Stomach smooth muscle (tissue), 2 donors: ENCODE measurements at regions not wholly inside any gene's neighbourhood (a gene's known extent, or its start where the extent isn't known, plus 50 kb on each side); places are given as distances from the start of the nearest gene placed in this dataset.

Experiments used
- H3K27ac ChIP-seq: one replicate; pipeline ENCODE4 v1.7.0; 2013; ENCODE audit warnings: mild to moderate bottlenecking, low read length, inconsistent platforms
- H3K27me3 ChIP-seq, 2 donors: one replicate each; pipeline ENCODE4 v1.7.0; 2013; ENCODE audit warnings: low read length in 2 of 2; ENCODE audit not compliant: insufficient read depth in 2 of 2, control insufficient read depth in 1 of 2
- H3K36me3 ChIP-seq, 2 donors: one replicate each; pipeline ENCODE4 v1.7.0; 2013; ENCODE audit warnings: low read length in 2 of 2; ENCODE audit not compliant: control insufficient read depth in 2 of 2, insufficient read depth in 2 of 2
- H3K4me1 ChIP-seq: one replicate; pipeline ENCODE4 v1.7.0; 2013; ENCODE audit warnings: low read length; ENCODE audit not compliant: control insufficient read depth, insufficient read depth
- H3K4me3 ChIP-seq, 2 donors: one replicate each; pipeline ENCODE4 v1.7.0; 2013; ENCODE audit warnings: low read length in 2 of 2
- H3K9ac ChIP-seq, 2 donors: one replicate each; pipeline ENCODE4 v1.7.0; 2013; ENCODE audit warnings: low read length in 2 of 2, mild to moderate bottlenecking in 1 of 2
- H3K9me3 ChIP-seq, 2 donors: one replicate each; pipeline ENCODE4 v1.7.0; 2013; ENCODE audit warnings: low read length in 2 of 2; ENCODE audit not compliant: control insufficient read depth in 2 of 2
- donor health status: healthy.
- donor health status: Pancreatic carcinoma.

DNA sequence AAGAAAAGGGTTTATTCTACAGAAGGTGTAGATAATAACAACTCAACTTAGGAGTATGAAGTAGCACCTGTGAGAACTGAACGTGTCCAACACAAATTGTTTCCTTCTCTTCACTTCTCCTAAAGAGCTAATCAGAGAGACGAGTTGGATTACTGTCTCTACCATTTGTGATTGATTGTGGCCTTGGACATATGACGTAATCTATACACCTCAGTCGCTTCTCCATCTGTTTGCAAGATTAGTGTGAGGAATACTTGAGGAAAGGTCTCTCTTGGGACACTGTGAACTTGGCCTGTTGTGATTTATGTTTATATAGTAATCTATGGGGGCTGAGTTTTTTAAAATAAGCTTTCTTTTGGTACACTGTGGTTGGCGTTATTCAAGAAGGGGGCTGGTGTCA, 182.0 kb downstream of the ZNF330 start:
- H3K27me3 ChIP-seq = no peaks in the 10 kb centered on the region
- no peaks in the 10 kb centered on the region for H3K36me3 ChIP-seq
- H3K27ac ChIP-seq = no peak overlapping the region
- H3K4me1 ChIP-seq = no peaks in the 10 kb centered on the region
- no peak overlapping the region for H3K9ac ChIP-seq
- no peak overlapping the region for H3K4me3 ChIP-seq
- no peaks in the 10 kb centered on the region for H3K9me3 ChIP-seq

DNA sequence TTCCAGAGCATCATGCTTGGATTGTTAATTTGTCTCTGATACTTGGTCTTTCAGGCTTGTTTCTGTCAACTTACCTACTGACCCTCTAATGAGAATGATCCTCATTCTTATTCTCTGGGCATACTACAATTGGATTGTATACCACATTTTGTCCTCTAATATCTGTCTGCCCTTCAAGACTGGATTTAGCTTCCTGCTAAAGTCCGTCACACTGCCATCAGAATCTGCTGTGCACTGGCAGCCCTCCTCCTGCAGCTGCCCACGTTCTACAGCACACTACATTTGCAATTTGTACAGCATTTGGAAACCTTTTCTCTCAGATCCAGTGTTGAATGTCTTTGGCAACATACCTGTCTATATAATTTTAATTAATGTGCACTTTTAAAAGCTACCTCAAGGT, 183.1 kb downstream of the ZNF330 start:
- Histone ChIP-seq H3K9ac (no peak overlapping the region), H3K27me3 (no peaks in the 10 kb centered on the region), H3K36me3 (no peaks in the 10 kb centered on the region), H3K27ac (no peak overlapping the region), H3K4me1 (no peaks in the 10 kb centered on the region), H3K9me3 (no peaks in the 10 kb centered on the region), H3K4me3 (no peak overlapping the region)

DNA sequence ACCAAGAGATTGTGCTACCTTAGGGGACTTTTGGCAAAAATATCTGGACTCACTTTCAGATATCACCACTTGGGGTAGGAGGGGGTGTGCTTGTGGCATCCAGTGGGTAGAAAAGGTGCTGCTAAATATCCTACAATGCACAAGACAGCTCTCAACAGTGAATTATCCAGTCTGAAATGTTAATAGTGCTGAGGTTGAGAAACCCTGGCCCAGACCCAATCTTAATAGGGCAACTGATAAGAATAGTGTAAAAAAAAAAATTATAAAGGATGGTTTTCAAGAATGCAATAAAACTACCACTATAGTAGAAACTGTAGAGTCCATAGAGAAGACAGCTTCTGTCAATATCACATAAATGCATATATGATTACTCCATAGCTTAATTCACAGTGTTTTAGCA, 185.5 kb downstream of the ZNF330 start:
- H3K9me3 ChIP-seq = no peaks in the 10 kb centered on the region
- no peaks in the 10 kb centered on the region for H3K27me3 ChIP-seq
- H3K9ac ChIP-seq = no peak overlapping the region
- no peak overlapping the region for H3K4me3 ChIP-seq
- no peak overlapping the region for H3K27ac ChIP-seq
- H3K4me1 ChIP-seq = no peaks in the 10 kb centered on the region
- no peaks in the 10 kb centered on the region for H3K36me3 ChIP-seq

DNA sequence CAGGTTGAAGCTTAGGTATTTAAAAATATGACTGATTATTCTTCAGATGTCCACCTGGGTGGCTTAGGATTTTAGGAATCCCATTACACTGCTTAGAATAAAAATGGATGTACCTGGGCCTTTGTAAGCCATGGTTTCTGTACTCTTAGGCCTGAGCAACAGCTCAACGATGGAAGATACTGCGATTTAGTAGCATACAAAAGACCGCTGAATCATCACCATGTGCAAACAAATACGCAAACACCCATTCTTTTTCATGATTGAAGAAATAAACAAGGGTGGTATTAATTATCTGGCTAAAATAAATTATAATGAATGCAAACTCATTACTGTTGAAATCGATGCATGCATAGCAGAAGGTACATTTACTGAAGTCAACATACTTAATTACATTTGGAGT, 188.9 kb downstream of the ZNF330 start:
- H3K4me3 ChIP-seq = no peak overlapping the region
- no peak overlapping the region for H3K9ac ChIP-seq
- no peaks in the 10 kb centered on the region for H3K36me3 ChIP-seq
- H3K9me3 ChIP-seq = no peaks in the 10 kb centered on the region
- H3K27ac ChIP-seq = no peak overlapping the region
- H3K27me3 ChIP-seq = no peaks in the 10 kb centered on the region
- H3K4me1 ChIP-seq = no peaks in the 10 kb centered on the region

DNA sequence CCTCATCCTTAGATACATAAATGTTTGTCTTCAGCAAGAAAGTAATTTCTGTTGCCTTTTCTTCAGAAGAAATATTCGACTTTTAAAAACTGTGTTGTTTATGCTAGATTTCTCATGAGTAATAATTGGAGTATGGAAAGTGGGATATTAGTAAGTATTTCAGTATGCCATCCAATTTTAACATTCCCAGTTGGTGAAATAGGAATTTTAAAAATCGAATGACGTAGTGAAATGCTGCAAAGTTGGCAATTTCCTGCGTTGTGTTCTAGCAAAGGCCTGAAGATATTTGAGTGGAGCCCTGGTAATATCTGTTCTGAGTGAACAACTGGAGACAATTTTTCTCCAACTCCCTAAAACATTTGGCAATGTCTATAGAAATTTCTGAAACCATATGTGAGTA, 190.1 kb downstream of the ZNF330 start:
- H3K36me3 ChIP-seq = no peaks in the 10 kb centered on the region
- H3K27me3 ChIP-seq = no peaks in the 10 kb centered on the region
- no peaks in the 10 kb centered on the region for H3K9me3 ChIP-seq
- no peak overlapping the region for H3K4me3 ChIP-seq
- peaks cover 7% of the 10 kb centered on the region for H3K4me1 ChIP-seq
- no peak overlapping the region for H3K27ac ChIP-seq
- no peak overlapping the region for H3K9ac ChIP-seq

DNA sequence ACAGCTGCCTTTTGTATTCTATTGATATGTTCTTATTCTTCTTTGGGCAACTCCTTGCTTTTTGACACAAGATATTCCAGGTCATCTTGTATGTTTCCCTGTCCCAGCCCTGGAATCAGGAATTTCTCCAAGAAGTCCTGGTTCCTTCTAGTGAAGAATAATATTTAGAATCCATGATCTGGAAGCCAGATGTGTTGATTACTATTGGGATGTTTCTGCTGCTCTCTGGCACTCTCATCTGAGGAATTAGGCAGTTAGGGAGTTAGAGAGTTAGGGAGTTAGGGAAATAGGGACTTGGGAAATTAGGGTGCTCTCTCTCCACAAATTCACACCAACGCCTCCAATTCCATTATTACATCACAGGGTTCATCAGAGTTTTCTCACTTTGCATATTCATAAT, 191.2 kb downstream of the ZNF330 start:
- Histone ChIP-seq H3K9me3 (no peaks in the 10 kb centered on the region), H3K4me3 (no peak overlapping the region), H3K27me3 (no peaks in the 10 kb centered on the region), H3K4me1 (peaks cover 7% of the 10 kb centered on the region), H3K9ac (no peak overlapping the region), H3K27ac (no peak overlapping the region), H3K36me3 (no peaks in the 10 kb centered on the region)

DNA sequence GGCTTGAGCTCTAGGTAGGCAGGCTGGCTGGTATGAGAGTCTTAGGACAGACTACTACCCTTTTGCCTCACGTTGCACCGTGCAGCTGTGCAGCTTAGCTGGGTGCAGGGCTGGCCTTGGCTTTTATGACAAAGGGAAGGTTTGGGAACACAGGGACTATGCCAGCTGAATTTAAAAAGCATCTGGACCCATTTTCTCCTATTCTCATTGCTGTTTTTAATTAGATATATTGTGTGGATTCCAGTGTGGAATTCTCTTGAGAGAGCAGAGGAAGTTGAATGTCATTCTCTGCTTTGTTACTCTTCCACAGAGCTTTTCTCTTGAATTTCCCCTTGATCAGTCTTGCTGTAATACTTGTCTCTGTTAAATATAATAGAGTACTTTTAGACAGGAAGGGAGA, 192.7 kb downstream of the ZNF330 start:
- no peak overlapping the region for H3K9ac ChIP-seq
- no peak overlapping the region for H3K27ac ChIP-seq
- H3K36me3 ChIP-seq = no peaks in the 10 kb centered on the region
- H3K4me1 ChIP-seq = peaks cover 7% of the 10 kb centered on the region
- H3K4me3 ChIP-seq = no peak overlapping the region
- H3K27me3 ChIP-seq = no peaks in the 10 kb centered on the region
- no peaks in the 10 kb centered on the region for H3K9me3 ChIP-seq

DNA sequence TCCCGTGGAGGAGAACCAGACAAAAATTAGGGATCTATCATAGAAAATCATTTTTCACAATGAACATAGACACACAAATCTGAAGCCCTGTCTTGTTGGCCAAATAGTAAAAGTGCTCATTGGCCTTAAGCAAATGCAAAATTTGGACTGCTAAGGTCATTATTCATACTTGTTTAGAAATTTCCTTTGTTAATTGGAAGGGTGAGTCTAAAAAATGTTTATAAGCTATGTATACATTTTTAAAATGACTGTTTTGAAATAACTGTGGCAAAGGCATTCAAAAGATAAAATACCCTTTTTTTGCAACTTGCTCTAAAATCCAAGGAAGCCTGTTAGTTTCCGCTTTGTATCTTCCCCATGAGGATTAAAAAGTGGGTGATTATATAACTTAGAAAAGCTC, 195.0 kb downstream of the ZNF330 start:
- no peak overlapping the region for H3K9ac ChIP-seq
- no peaks in the 10 kb centered on the region for H3K27me3 ChIP-seq
- no peak overlapping the region for H3K27ac ChIP-seq
- H3K36me3 ChIP-seq = no peaks in the 10 kb centered on the region
- H3K4me1 ChIP-seq = peaks cover 7% of the 10 kb centered on the region
- no peaks in the 10 kb centered on the region for H3K9me3 ChIP-seq
- no peak overlapping the region for H3K4me3 ChIP-seq

DNA sequence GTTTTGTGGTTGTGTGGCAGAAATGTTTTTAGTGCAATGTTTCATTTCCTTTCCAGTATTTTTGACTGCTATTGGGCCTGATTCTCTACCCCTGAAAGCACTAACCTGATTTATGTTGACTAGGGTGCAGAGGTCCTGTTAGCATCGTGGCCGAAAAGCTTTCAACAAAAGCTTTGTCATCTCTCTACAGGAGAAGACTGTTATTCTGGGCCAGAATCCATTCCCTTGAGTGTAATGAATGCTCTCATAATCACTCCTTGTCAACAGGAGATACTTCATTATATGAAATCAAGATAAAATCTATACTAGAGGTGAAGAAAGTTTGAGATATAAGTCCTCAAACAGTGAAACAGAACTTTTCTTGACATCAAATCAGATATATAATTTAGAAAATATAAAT, 195.5 kb downstream of the ZNF330 start:
- Histone ChIP-seq H3K4me1 (peaks cover 7% of the 10 kb centered on the region), H3K27ac (no peak overlapping the region), H3K36me3 (no peaks in the 10 kb centered on the region), H3K27me3 (no peaks in the 10 kb centered on the region), H3K9me3 (no peaks in the 10 kb centered on the region), H3K4me3 (no peak overlapping the region), H3K9ac (no peak overlapping the region)

DNA sequence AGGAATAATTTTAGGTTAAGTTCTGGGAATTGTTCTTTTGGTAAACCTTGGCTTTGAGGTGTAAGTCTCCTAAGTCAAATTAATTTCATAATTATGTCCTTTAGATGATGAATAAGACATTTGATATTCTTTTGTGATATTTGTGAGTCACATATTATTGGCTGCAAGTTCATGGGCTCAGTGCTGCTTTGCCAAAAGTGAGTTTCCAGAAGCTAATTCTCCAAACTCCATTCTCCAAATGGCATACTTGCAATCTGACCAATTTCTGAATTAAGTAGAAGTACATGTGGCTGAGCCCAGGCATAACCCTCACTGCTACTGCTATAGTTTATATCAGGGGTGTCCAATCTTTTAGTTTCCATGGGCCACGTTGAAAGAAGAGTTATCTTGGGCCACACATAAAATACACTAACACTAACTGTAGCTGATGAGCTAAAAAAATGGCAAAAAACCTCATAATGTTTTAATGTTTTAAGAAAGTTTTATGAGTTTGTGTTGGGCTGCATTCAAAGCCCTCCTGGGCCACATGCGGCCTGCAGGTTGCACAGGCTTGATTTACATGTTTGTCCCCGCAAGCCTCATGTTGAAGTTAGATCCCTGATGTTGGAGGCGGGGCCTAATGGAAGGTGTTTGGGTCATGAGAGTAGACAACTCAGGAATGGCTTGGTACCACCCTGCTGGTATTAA, 196.1 kb downstream of the ZNF330 start:
- H3K4me1 ChIP-seq = peaks cover 7% of the 10 kb centered on the region
- H3K9ac ChIP-seq = no peak overlapping the region
- H3K27ac ChIP-seq = peak overlapping the region; percentile 1
- H3K9me3 ChIP-seq = no peaks in the 10 kb centered on the region
- no peaks in the 10 kb centered on the region for H3K27me3 ChIP-seq
- H3K36me3 ChIP-seq = no peaks in the 10 kb centered on the region
- H3K4me3 ChIP-seq = no peak overlapping the region

DNA sequence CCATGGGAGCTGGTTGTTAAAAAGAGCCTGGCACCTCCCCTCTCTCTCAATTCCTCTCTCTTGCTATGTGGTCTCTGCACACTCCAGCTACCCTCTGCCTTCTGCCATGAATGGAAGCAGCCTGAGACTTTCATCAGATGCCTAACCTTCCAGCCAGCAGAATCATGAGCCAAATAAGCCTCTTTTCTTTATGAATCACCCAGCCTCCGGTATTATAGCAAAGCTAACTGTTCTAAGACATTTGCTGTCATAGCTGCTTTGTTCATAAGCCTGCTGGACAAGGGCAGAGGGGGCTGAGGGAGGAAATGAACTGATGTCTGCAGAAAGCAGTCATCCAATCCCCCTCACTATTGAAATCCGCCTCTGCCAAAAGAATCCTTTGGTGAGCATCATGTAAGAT, 196.7 kb downstream of the ZNF330 start:
- peaks cover 7% of the 10 kb centered on the region for H3K4me1 ChIP-seq
- H3K9ac ChIP-seq = no peak overlapping the region
- no peaks in the 10 kb centered on the region for H3K27me3 ChIP-seq
- H3K36me3 ChIP-seq = no peaks in the 10 kb centered on the region
- H3K4me3 ChIP-seq = no peak overlapping the region
- no peaks in the 10 kb centered on the region for H3K9me3 ChIP-seq
- H3K27ac ChIP-seq = peak overlapping the region; percentile 1
